C4-2B (cell line): ENCODE measurements at regions not wholly inside any gene's neighbourhood (a gene's known extent, or its start where the extent isn't known, plus 50 kb on each side); places are given as distances from the start of the nearest gene placed in this dataset.

ENCODE experiments used
- CTCF ChIP-seq: fragments of 450-650 bp; conservative IDR thresholded peaks from 2 replicates; pipeline ENCODE4 v1.5.1; 2017; ENCODE audit warnings: mild to moderate bottlenecking
- ZFX ChIP-seq: fragments of 450-650 bp; IDR thresholded peaks from 2 replicates; pipeline ENCODE4 v1.6.1; 2017

DNA sequence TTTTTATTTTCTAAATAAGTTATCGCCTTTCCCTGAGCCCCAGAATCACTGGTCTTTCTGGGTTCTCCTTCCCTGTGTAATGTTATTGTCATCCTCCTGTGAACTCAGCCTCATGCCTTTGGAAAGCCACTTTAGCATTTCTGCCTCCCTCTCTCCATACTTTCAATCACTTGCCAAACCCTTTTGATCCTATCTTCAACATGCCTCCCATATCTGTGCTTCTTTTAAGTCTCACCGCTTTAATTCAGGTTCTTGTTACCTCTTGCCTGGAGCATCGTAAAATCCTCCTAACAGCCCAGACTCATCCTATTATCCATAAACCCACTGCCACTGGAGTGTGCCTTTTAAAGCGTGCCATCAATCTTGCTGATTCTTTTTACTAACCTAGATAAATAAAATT lies 321.8 kb downstream of the BMP4 start:
- TF ChIP-seq CTCF: no peak
- TF ChIP-seq ZFX: no peak
